ENCODE measurements at regions not wholly inside any gene's neighbourhood (a gene's known extent, or its start where the extent isn't known, plus 50 kb on each side); places are given as distances from the start of the nearest gene placed in this dataset.

DNA sequence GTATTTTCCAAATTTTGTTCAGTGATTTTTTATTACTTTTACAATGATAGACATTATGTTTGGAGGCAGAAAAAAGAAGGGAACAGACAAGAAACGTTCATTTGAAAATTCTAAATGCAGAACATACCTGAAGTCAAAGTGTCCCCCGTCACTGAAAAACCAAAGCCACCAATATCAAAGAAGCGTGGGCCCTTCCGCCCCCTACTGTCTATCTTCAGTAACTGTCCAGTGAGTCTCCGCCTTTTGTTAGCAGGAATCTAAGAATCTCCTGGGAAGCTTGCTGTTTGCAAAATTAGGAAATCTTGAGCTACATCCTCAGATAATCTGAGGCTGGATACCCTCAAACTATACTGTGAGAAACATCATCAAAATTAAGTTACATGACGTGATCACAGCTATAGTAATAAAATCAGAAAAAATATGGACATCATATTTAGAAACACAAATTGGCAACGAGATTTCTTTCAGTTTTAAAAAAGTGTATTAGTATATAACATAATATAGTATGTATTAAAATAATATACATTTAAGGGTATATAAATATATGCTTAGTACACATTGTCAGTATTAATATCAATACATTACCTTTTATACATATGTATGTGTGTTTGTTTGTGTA is 169.3 kb upstream of the AKR1E2 start:
- no peaks in the 10 kb centered on the region for H3K36me3 ChIP-seq (ENCODE audit: insufficient read depth, low read length)
- no peak overlapping the region for H3K4me3 ChIP-seq (ENCODE audit: low read length)
- peak overlapping the region; percentile 62 for H3K9ac ChIP-seq (ENCODE audit: low read depth, low read length)
- H3K4me2 ChIP-seq (ENCODE audit: low read length), result no peak overlapping the region
- H3K4me1 ChIP-seq (ENCODE audit: control insufficient read depth, insufficient read depth, low read length), result peaks cover 32% of the 10 kb centered on the region
- H3K27me3 ChIP-seq (ENCODE audit: control insufficient read depth, insufficient read depth, low read length), result no peaks in the 10 kb centered on the region
- H3K9me3 ChIP-seq (replicated peaks; ENCODE audit: low read length), result no peaks in the 10 kb centered on the region

DNA sequence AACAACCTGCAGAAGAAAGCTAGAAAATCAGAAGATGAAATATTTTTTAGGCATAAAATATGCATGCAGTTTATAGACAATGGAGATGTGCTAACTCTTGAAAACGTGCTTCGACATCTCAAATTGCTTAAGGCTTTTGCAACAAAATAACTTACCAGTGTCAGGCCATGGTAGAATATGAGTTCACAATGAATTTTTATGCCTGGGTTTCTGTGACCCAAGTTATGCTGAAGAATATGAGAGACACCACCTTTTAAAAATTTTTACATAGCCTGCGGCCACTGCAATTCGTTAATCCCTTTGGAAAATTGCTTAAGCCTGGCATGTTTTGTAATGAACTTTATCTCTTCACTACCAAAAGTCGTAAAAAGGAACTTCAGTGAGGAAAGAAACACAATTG is 170.1 kb upstream of the AKR1E2 start:
- no peaks in the 10 kb centered on the region for H3K9me3 ChIP-seq (replicated peaks; ENCODE audit: low read length)
- peak overlapping the region; percentile 50 for H3K9ac ChIP-seq (ENCODE audit: low read depth, low read length)
- no peak overlapping the region for H3K4me2 ChIP-seq (ENCODE audit: low read length)
- peaks cover 26% of the 10 kb centered on the region for H3K4me1 ChIP-seq (ENCODE audit: control insufficient read depth, insufficient read depth, low read length)
- H3K27me3 ChIP-seq (ENCODE audit: control insufficient read depth, insufficient read depth, low read length), result no peaks in the 10 kb centered on the region
- no peak overlapping the region for H3K4me3 ChIP-seq (ENCODE audit: low read length)
- H3K36me3 ChIP-seq (ENCODE audit: insufficient read depth, low read length), result no peaks in the 10 kb centered on the region

DNA sequence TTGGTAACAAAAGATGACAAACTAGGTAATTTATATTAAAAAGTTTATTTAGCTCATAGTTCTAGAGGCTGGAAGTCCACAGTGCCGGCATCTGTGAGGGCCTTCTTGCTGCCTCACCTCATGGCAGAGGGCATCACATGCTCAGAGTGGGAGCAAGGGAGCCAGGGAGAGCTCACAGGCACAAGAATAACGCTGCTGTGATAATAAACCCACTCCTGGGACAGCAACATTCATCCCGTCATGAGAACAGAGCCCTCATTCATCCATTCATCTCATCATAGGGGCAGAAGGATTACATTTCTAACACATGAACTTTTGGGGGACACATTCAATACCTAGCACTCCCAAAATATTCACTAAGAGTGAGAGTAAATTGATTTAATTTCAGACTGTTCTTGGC is 170.6 kb upstream of the AKR1E2 start:
- no peaks in the 10 kb centered on the region for H3K36me3 ChIP-seq (ENCODE audit: insufficient read depth, low read length)
- no peaks in the 10 kb centered on the region for H3K9me3 ChIP-seq (replicated peaks; ENCODE audit: low read length)
- H3K4me3 ChIP-seq (ENCODE audit: low read length), result no peak overlapping the region
- H3K27me3 ChIP-seq (ENCODE audit: control insufficient read depth, insufficient read depth, low read length), result no peaks in the 10 kb centered on the region
- H3K9ac ChIP-seq (ENCODE audit: low read depth, low read length), result peak overlapping the region; percentile 5
- H3K4me1 ChIP-seq (ENCODE audit: control insufficient read depth, insufficient read depth, low read length), result peaks cover 28% of the 10 kb centered on the region
- H3K4me2 ChIP-seq (ENCODE audit: low read length), result no peak overlapping the region

DNA sequence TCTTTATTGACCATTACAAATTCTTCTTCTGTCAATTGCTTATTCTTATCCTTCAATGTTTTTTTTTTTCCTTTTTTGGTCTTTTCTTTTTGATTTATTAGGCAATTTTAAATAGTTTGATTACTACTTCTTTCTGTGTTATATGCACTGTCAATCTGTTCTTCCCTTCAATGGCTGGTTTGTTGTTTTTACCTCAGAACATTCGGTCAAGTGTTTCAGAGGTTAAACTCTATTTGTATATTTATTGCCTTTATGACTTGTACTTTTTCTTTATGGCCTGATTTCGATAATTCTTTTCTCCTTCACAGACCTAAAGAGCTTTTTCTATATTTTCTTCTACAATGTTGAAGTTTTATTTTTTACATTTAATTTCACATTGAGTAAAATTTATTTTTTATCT is 171.5 kb upstream of the AKR1E2 start:
- Histone ChIP-seq H3K9me3 (replicated peaks; ENCODE audit: low read length) (no peaks in the 10 kb centered on the region), H3K27me3 (ENCODE audit: control insufficient read depth, insufficient read depth, low read length) (no peaks in the 10 kb centered on the region), H3K36me3 (ENCODE audit: insufficient read depth, low read length) (no peaks in the 10 kb centered on the region), H3K4me3 (ENCODE audit: low read length) (no peak overlapping the region), H3K4me1 (ENCODE audit: control insufficient read depth, insufficient read depth, low read length) (peaks cover 34% of the 10 kb centered on the region), H3K4me2 (ENCODE audit: low read length) (no peak overlapping the region), H3K9ac (ENCODE audit: low read depth, low read length) (no peak overlapping the region)

DNA sequence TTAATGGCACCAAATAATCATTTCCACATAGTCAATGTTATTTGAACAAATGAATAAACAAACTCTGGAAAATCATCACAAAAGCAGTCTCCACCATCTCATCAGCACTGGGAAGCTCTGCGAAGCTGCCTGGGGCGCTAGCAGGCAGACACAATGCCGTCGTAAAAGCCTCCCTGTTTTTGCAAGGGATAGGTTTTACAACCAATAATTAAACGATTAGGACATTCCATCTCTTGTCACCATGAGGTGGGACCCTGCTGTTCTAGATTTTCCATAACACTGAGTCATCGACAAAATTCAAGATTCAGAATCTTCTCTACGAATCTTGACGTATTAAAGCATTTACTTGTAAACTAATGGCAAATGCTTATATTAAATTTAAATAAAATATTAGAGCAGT is 172.8 kb upstream of the AKR1E2 start:
- no peaks in the 10 kb centered on the region for H3K9me3 ChIP-seq (replicated peaks; ENCODE audit: low read length)
- no peaks in the 10 kb centered on the region for H3K27me3 ChIP-seq (ENCODE audit: control insufficient read depth, insufficient read depth, low read length)
- H3K36me3 ChIP-seq (ENCODE audit: insufficient read depth, low read length), result no peaks in the 10 kb centered on the region
- H3K4me2 ChIP-seq (ENCODE audit: low read length), result no peak overlapping the region
- no peak overlapping the region for H3K4me3 ChIP-seq (ENCODE audit: low read length)
- no peak overlapping the region for H3K9ac ChIP-seq (ENCODE audit: low read depth, low read length)
- peaks cover 26% of the 10 kb centered on the region for H3K4me1 ChIP-seq (ENCODE audit: control insufficient read depth, insufficient read depth, low read length)

DNA sequence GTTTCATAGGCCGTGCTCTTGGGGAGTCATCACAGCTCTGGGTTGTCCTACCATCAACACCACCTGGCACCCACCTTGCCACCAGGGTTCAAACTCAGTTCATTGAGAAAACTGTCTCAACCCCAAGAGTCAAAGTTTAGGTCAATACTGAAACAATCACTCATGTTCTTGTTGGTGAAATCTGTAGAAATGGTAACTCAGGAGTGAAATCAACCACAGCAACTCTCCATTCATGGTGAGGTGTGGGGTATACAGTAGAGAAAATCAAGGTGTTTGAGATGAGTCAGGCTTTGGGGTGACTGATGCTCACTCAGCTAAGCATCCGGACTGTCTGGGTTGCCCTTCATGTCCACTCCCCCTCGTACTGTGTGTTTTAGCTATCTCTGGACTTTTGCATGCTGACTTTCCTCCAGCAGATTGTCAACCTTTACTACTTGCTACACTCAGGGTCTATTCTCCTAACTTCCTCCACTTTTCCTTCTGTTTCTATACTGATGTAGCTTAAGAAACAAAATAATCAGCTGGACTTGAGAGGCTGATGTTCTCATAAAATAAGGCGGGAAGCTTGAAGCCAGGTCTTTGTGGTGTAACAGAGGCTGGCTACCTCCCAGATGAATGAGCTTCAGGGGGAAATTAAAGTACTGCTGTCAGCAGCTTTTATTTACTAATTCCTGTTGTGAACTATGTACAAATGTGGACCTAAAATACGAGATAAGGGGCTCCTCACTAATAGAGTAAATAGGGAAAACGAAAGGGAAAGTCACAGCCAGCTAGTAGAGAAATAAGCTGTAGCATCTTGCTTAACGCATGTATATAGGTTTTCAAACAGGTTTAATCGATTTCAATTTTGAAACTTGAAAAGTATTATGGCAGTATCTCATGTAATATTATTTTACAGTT is 173.6 kb upstream of the AKR1E2 start:
- Histone ChIP-seq H3K4me1 (ENCODE audit: control insufficient read depth, insufficient read depth, low read length) (peaks cover 25% of the 10 kb centered on the region), H3K9me3 (replicated peaks; ENCODE audit: low read length) (no peaks in the 10 kb centered on the region), H3K27me3 (ENCODE audit: control insufficient read depth, insufficient read depth, low read length) (no peaks in the 10 kb centered on the region), H3K4me3 (ENCODE audit: low read length) (no peak overlapping the region), H3K36me3 (ENCODE audit: insufficient read depth, low read length) (no peaks in the 10 kb centered on the region), H3K9ac (ENCODE audit: low read depth, low read length) (no peak overlapping the region), H3K4me2 (ENCODE audit: low read length) (no peak overlapping the region)

DNA sequence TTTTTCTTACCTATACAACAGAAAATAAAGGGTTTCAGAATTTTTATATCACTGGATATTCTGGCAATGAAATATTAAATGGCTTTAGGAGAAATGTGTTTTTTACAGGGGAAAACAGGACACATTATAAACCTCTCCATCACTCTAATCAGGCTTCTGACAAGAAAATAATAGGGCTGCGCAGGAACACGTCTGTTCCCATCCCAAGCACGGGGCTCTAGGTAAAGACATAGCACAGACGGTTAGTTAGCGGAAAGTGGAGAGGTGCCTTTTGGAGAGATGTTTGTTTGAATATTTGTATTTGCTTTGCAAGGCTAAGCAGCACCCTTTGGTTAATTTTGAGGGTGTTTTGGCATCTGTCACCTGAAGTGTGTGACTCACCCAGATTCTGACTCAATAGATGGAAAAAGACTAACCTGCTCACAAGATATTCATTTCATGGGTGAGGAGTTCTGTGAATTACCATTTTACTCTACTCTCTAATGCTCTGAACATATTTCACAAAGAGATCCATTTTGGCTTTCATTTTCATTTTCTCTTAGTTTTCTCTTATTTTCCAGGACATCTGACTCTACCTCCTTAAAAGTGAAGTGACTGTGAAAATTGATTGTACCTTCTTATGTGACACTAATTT is 174.5 kb upstream of the AKR1E2 start:
- H3K9me3 ChIP-seq (replicated peaks; ENCODE audit: low read length), result no peaks in the 10 kb centered on the region
- H3K36me3 ChIP-seq (ENCODE audit: insufficient read depth, low read length), result no peaks in the 10 kb centered on the region
- H3K4me1 ChIP-seq (ENCODE audit: control insufficient read depth, insufficient read depth, low read length), result peaks cover 33% of the 10 kb centered on the region
- no peaks in the 10 kb centered on the region for H3K27me3 ChIP-seq (ENCODE audit: control insufficient read depth, insufficient read depth, low read length)
- no peak overlapping the region for H3K4me2 ChIP-seq (ENCODE audit: low read length)
- H3K9ac ChIP-seq (ENCODE audit: low read depth, low read length), result no peak overlapping the region
- H3K4me3 ChIP-seq (ENCODE audit: low read length), result no peak overlapping the region

DNA sequence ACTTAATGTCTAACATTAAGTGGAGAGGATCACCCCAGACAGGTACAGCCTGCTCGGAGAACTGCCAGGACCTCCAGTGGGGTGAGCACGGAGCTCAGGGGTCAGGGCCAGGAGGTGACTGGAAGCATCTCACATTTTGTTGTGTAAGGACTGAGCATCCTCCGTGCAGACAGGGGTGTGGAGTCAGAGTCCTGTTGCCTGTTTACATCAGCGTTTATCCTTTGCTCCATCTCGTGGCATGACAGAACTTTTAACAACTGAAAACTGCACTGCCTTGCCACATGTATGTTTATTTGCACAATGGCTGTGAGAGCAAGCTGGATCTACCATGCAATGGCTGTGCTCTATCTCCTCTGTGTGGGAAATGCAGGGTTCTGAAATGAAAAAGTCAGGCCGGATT is 175.4 kb upstream of the AKR1E2 start:
- H3K4me1 ChIP-seq (ENCODE audit: control insufficient read depth, insufficient read depth, low read length), result peaks cover 30% of the 10 kb centered on the region
- H3K36me3 ChIP-seq (ENCODE audit: insufficient read depth, low read length), result no peaks in the 10 kb centered on the region
- H3K27me3 ChIP-seq (ENCODE audit: control insufficient read depth, insufficient read depth, low read length), result no peaks in the 10 kb centered on the region
- no peak overlapping the region for H3K4me3 ChIP-seq (ENCODE audit: low read length)
- H3K9me3 ChIP-seq (replicated peaks; ENCODE audit: low read length), result no peaks in the 10 kb centered on the region
- H3K4me2 ChIP-seq (ENCODE audit: low read length), result peak overlapping the region; percentile 52
- peak overlapping the region; percentile 31 for H3K9ac ChIP-seq (ENCODE audit: low read depth, low read length)

DNA sequence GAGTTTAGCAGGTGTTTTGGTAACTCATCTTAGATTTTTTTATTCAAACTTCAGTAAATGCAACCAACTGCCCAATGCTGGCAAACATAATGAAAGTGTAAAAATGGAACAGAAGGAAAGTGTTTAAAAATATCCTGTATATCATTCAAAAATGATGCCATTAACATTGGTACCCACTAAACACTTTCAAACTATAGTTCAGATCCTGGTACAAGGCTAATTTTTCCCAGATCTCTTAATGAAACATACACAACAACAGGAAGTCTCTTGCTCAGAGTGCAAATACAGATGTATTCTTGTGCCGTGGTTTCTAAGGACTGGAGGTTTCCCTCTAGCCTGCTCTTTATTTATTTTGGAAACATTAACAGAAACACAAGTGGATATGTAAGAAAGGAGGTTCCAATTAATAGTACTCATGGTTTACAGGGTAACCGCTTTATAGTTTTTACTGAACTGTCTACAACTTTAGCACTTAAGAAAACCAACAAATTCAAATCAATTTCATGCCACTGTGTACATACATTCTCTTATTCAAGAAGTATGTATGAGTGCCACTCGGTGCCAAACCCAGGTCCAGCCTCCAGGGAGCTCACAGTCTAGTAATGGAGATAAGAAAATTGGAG is 176.0 kb upstream of the AKR1E2 start:
- peaks cover 28% of the 10 kb centered on the region for H3K4me1 ChIP-seq (ENCODE audit: control insufficient read depth, insufficient read depth, low read length)
- H3K9ac ChIP-seq (ENCODE audit: low read depth, low read length), result peak overlapping the region; percentile 31
- peak overlapping the region; percentile 52 for H3K4me2 ChIP-seq (ENCODE audit: low read length)
- no peaks in the 10 kb centered on the region for H3K36me3 ChIP-seq (ENCODE audit: insufficient read depth, low read length)
- H3K9me3 ChIP-seq (replicated peaks; ENCODE audit: low read length), result no peaks in the 10 kb centered on the region
- no peaks in the 10 kb centered on the region for H3K27me3 ChIP-seq (ENCODE audit: control insufficient read depth, insufficient read depth, low read length)
- H3K4me3 ChIP-seq (ENCODE audit: low read length), result no peak overlapping the region

DNA sequence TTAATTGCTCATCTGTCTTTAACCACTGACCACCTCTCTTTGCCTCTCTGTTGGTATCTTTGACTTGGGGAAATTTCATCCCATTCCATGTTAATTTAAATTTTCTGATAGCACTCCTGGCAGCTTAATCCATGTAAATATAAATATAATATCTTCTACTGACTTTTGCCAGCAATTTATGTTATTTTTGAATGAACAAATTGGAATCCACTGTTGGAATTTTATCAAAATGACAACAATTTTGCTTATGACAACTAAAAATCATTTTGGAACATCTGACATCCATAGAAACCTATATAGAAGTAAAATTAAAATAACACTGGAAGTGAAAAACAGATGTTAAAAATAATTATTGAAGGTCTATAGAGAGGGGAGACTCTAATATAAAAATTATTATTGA is 176.5 kb upstream of the AKR1E2 start:
- Histone ChIP-seq H3K9me3 (replicated peaks; ENCODE audit: low read length) (no peaks in the 10 kb centered on the region), H3K27me3 (ENCODE audit: control insufficient read depth, insufficient read depth, low read length) (no peaks in the 10 kb centered on the region), H3K4me1 (ENCODE audit: control insufficient read depth, insufficient read depth, low read length) (peaks cover 26% of the 10 kb centered on the region), H3K9ac (ENCODE audit: low read depth, low read length) (no peak overlapping the region), H3K36me3 (ENCODE audit: insufficient read depth, low read length) (no peaks in the 10 kb centered on the region), H3K4me3 (ENCODE audit: low read length) (no peak overlapping the region), H3K4me2 (ENCODE audit: low read length) (no peak overlapping the region)

DNA sequence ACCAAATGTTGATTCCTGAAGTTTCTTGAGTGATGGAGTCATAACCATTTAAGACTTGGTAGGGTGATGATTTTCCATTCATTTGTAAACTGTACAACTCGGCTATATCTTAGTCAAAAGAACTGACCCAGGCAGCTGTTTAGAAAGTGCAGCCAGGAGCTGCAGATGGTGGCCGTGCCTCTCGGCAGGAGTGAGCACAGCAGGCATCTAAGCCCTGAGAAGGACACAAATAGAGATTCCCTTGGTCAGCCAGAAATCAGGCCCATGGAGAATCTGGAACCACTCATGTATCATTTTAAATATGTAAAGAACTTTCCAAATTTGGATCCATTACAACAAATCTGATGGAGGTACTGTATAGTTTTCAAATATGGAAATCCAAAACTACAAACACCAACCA is 177.0 kb upstream of the AKR1E2 start:
- peaks cover 26% of the 10 kb centered on the region for H3K4me1 ChIP-seq (ENCODE audit: control insufficient read depth, insufficient read depth, low read length)
- H3K36me3 ChIP-seq (ENCODE audit: insufficient read depth, low read length), result no peaks in the 10 kb centered on the region
- no peak overlapping the region for H3K4me2 ChIP-seq (ENCODE audit: low read length)
- no peak overlapping the region for H3K4me3 ChIP-seq (ENCODE audit: low read length)
- no peak overlapping the region for H3K9ac ChIP-seq (ENCODE audit: low read depth, low read length)
- H3K9me3 ChIP-seq (replicated peaks; ENCODE audit: low read length), result no peaks in the 10 kb centered on the region
- H3K27me3 ChIP-seq (ENCODE audit: control insufficient read depth, insufficient read depth, low read length), result no peaks in the 10 kb centered on the region

Measured in skeletal muscle satellite cell (primary cell).